ENCODE measurements at regions not wholly inside any gene's neighbourhood (a gene's known extent, or its start where the extent isn't known, plus 50 kb on each side); places are given as distances from the start of the nearest gene placed in this dataset.

- no peak overlapping the region for H2BK5ac ChIP-seq (ENCODE audit: low read depth, low read length, poor library complexity)
- peak overlapping the region; percentile 66 for H2AK5ac ChIP-seq (ENCODE audit: low read length)
- H4K8ac ChIP-seq (ENCODE audit: low read depth, low read length): no peak overlapping the region
- no peak overlapping the region for H3K4ac ChIP-seq (ENCODE audit: low read depth, low read length)
- H3K14ac ChIP-seq (ENCODE audit: low read length): no peak overlapping the region
- no peak overlapping the region for H4K91ac ChIP-seq (ENCODE audit: low read depth, low read length)
- no peaks in the 10 kb centered on the region for H3K27me3 ChIP-seq (ENCODE audit: insufficient read depth, low read length)
- no peak overlapping the region for H2AFZ ChIP-seq (ENCODE audit: insufficient read depth, low read length, poor library complexity)
- H3K27ac ChIP-seq (ENCODE audit: low read depth, low read length): no peak overlapping the region
- no peak overlapping the region for H3K4me2 ChIP-seq (ENCODE audit: low read length)
- no peak overlapping the region for H2BK120ac ChIP-seq (ENCODE audit: insufficient read depth, low read length, poor library complexity)
- no peak for DNase-seq
- no peak overlapping the region for H3K18ac ChIP-seq (ENCODE audit: low read length)
- H3K4me3 ChIP-seq (ENCODE audit: low read depth, low read length): no peak overlapping the region
- no peak overlapping the region for H3K9ac ChIP-seq (ENCODE audit: low read length)
- H3K9me3 ChIP-seq (ENCODE audit: insufficient read depth, low read depth, low read length): no peaks in the 10 kb centered on the region
- peaks cover 2% of the 10 kb centered on the region for H3K79me1 ChIP-seq (ENCODE audit: low read length)
- H4K12ac ChIP-seq (ENCODE audit: low read depth, low read length): no peak overlapping the region
- H3K79me2 ChIP-seq (ENCODE audit: control insufficient read depth, insufficient read depth, low read length, poor library complexity): no peaks in the 10 kb centered on the region
- H2BK12ac ChIP-seq (ENCODE audit: low read length): peak overlapping the region; percentile 66
- no peaks in the 10 kb centered on the region for H3K36me3 ChIP-seq (ENCODE audit: control insufficient read depth in 1 of 2, insufficient read depth in 2 of 2, low read length in 2 of 2)
- H3K23ac ChIP-seq (ENCODE audit: low read length): no peak overlapping the region
- WGBS (ENCODE audit: extremely low coverage, insufficient coverage, insufficient read length): no CpG with 5 or more reads among the region's 1 CpG
- peaks cover 0 to 4% of the 10 kb centered on the region in 2 experiments for H3K4me1 ChIP-seq (ENCODE audit: control insufficient read depth in 1 of 2, insufficient read depth in 2 of 2, low read length in 2 of 2)
Measured at GRCh38 chr15:46413799-46414198, 779.0 kb downstream of the SQOR start.

DNA sequence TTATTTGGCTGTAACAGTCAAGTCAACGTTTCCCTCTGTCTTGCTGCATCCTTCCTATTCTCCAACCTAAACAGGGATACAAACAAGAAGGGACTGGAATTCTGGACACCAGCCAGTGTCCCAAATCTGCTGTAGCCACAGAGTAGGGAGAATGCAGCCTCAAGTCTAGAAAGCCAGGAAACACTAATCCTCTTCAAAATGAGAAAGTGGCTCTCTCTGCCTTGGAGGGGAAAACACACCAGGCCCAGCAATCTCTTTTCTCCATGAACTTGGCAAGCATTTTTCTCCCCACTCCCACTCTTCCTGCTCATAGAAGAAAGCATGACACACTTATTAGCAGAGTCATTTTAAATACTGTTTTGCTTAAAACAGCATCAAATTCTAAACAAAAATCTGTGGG, 781.7 kb downstream of the SQOR start:
- no peak overlapping the region for H3K27ac ChIP-seq (ENCODE audit: low read depth, low read length)
- no peak overlapping the region for H2AFZ ChIP-seq (ENCODE audit: insufficient read depth, low read length, poor library complexity)
- no peak overlapping the region for H2BK120ac ChIP-seq (ENCODE audit: insufficient read depth, low read length, poor library complexity)
- DNase-seq: no peak
- H2AK5ac ChIP-seq (ENCODE audit: low read length): no peak overlapping the region
- no peak overlapping the region for H3K14ac ChIP-seq (ENCODE audit: low read length)
- H4K91ac ChIP-seq (ENCODE audit: low read depth, low read length): no peak overlapping the region
- H3K18ac ChIP-seq (ENCODE audit: low read length): no peak overlapping the region
- peaks cover 2% of the 10 kb centered on the region for H3K79me1 ChIP-seq (ENCODE audit: low read length)
- H2BK5ac ChIP-seq (ENCODE audit: low read depth, low read length, poor library complexity): no peak overlapping the region
- no peak overlapping the region for H3K9ac ChIP-seq (ENCODE audit: low read length)
- H3K27me3 ChIP-seq (ENCODE audit: insufficient read depth, low read length): no peaks in the 10 kb centered on the region
- H3K4me2 ChIP-seq (ENCODE audit: low read length): no peak overlapping the region
- H3K36me3 ChIP-seq (ENCODE audit: control insufficient read depth in 1 of 2, insufficient read depth in 2 of 2, low read length in 2 of 2): no peaks in the 10 kb centered on the region
- H3K4me3 ChIP-seq (ENCODE audit: low read depth, low read length): no peak overlapping the region
- WGBS (ENCODE audit: extremely low coverage, insufficient coverage, insufficient read length): no CpG with 5 or more reads among the region's 1 CpG
- H3K79me2 ChIP-seq (ENCODE audit: control insufficient read depth, insufficient read depth, low read length, poor library complexity): no peaks in the 10 kb centered on the region
- no peak overlapping the region for H4K8ac ChIP-seq (ENCODE audit: low read depth, low read length)
- H3K4me1 ChIP-seq (ENCODE audit: control insufficient read depth in 1 of 2, insufficient read depth in 2 of 2, low read length in 2 of 2): peaks cover 0 to 4% of the 10 kb centered on the region in 2 experiments
- no peak overlapping the region for H3K23ac ChIP-seq (ENCODE audit: low read length)
- H3K4ac ChIP-seq (ENCODE audit: low read depth, low read length): no peak overlapping the region
- H4K12ac ChIP-seq (ENCODE audit: low read depth, low read length): no peak overlapping the region
- no peak overlapping the region for H2BK12ac ChIP-seq (ENCODE audit: low read length)
- H3K9me3 ChIP-seq (ENCODE audit: insufficient read depth, low read depth, low read length): no peaks in the 10 kb centered on the region

GRCh38 chr15:46420990-46421389, 786.2 kb downstream of the SQOR start:
- Histone ChIP-seq H3K4me1 (ENCODE audit: control insufficient read depth in 1 of 2, insufficient read depth in 2 of 2, low read length in 2 of 2) (no peaks in the 10 kb centered on the region), H2BK5ac (ENCODE audit: low read depth, low read length, poor library complexity) (no peak overlapping the region), H2BK12ac (ENCODE audit: low read length) (no peak overlapping the region), H2AK5ac (ENCODE audit: low read length) (no peak overlapping the region), H4K12ac (ENCODE audit: low read depth, low read length) (no peak overlapping the region), H3K79me2 (ENCODE audit: control insufficient read depth, insufficient read depth, low read length, poor library complexity) (no peaks in the 10 kb centered on the region), H2AFZ (ENCODE audit: insufficient read depth, low read length, poor library complexity) (no peak overlapping the region), H3K18ac (ENCODE audit: low read length) (no peak overlapping the region), H3K4me3 (ENCODE audit: low read depth, low read length) (no peak overlapping the region), H3K27me3 (ENCODE audit: insufficient read depth, low read length) (no peaks in the 10 kb centered on the region), H3K9me3 (ENCODE audit: insufficient read depth, low read depth, low read length) (no peaks in the 10 kb centered on the region), H4K91ac (ENCODE audit: low read depth, low read length) (no peak overlapping the region), H3K23ac (ENCODE audit: low read length) (no peak overlapping the region), H2BK120ac (ENCODE audit: insufficient read depth, low read length, poor library complexity) (no peak overlapping the region), H3K14ac (ENCODE audit: low read length) (no peak overlapping the region), H3K4ac (ENCODE audit: low read depth, low read length) (no peak overlapping the region), H3K36me3 (ENCODE audit: control insufficient read depth in 1 of 2, insufficient read depth in 2 of 2, low read length in 2 of 2) (no peaks in the 10 kb centered on the region), H3K4me2 (ENCODE audit: low read length) (no peak overlapping the region), H4K8ac (ENCODE audit: low read depth, low read length) (no peak overlapping the region), H3K9ac (ENCODE audit: low read length) (no peak overlapping the region), H3K79me1 (ENCODE audit: low read length) (no peaks in the 10 kb centered on the region), H3K27ac (ENCODE audit: low read depth, low read length) (no peak overlapping the region)
- no peak for DNase-seq
- WGBS (ENCODE audit: extremely low coverage, insufficient coverage, insufficient read length): no CpG with 5 or more reads among the region's 1 CpG

DNA sequence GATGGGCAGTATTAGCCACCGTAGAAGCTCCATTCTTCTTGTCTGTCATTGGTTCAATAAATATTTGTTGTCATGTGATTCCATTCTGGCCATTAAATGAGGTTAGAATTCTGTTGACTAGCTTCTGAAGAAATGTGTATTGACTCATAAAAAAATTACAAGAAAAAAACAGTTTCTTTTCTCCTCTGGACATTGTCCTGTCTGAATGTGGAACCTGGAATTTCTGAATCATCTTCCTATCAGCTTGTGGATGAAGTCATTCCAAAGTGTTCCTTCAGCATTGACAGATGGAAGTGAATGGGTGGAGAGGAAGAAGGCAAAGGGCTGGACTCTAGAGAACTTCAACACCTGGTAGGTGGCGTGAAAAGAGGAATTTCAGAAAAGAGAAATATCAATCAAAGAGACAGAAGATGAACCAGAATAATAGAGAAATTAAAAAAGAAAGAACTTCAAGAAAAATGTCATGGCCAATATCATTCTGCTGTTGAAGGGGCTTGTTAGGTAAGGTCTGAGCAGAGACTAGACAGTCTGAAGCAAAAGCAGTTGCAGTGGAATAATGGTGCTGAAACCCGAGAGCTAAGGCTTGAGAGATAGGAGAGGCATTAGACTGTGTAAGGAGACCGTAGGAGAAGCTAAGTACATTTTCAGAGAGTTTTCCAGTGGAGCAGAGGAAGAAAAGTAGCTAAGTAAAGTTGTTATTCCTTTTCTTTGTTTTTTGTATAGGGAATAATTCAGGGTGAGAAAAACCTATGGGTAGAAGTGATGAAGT, 806.6 kb downstream of the SQOR start:
- no peak overlapping the region for H3K14ac ChIP-seq (ENCODE audit: low read length)
- H3K4me1 ChIP-seq (ENCODE audit: control insufficient read depth in 1 of 2, insufficient read depth in 2 of 2, low read length in 2 of 2): peaks cover 0 to 2% of the 10 kb centered on the region in 2 experiments
- no peak overlapping the region for H4K12ac ChIP-seq (ENCODE audit: low read depth, low read length)
- H2AK5ac ChIP-seq (ENCODE audit: low read length): no peak overlapping the region
- H4K8ac ChIP-seq (ENCODE audit: low read depth, low read length): no peak overlapping the region
- no peak overlapping the region for H3K18ac ChIP-seq (ENCODE audit: low read length)
- no peaks in the 10 kb centered on the region for H3K9me3 ChIP-seq (ENCODE audit: insufficient read depth, low read depth, low read length)
- H4K91ac ChIP-seq (ENCODE audit: low read depth, low read length): no peak overlapping the region
- no peaks in the 10 kb centered on the region for H3K27me3 ChIP-seq (ENCODE audit: insufficient read depth, low read length)
- H2AFZ ChIP-seq (ENCODE audit: insufficient read depth, low read length, poor library complexity): no peak overlapping the region
- WGBS (ENCODE audit: extremely low coverage, insufficient coverage, insufficient read length): no CpG with 5 or more reads among the region's 4 CpGs
- H3K79me1 ChIP-seq (ENCODE audit: low read length): no peaks in the 10 kb centered on the region
- H2BK12ac ChIP-seq (ENCODE audit: low read length): no peak overlapping the region
- no peaks in the 10 kb centered on the region for H3K79me2 ChIP-seq (ENCODE audit: control insufficient read depth, insufficient read depth, low read length, poor library complexity)
- H3K4ac ChIP-seq (ENCODE audit: low read depth, low read length): no peak overlapping the region
- H3K4me2 ChIP-seq (ENCODE audit: low read length): no peak overlapping the region
- H3K27ac ChIP-seq (ENCODE audit: low read depth, low read length): peak overlapping the region; percentile 51
- no peak overlapping the region for H3K23ac ChIP-seq (ENCODE audit: low read length)
- DNase-seq: peak; percentile 6 to 44
- no peak overlapping the region for H3K9ac ChIP-seq (ENCODE audit: low read length)
- H2BK120ac ChIP-seq (ENCODE audit: insufficient read depth, low read length, poor library complexity): no peak overlapping the region
- no peak overlapping the region for H3K4me3 ChIP-seq (ENCODE audit: low read depth, low read length)
- no peak overlapping the region for H2BK5ac ChIP-seq (ENCODE audit: low read depth, low read length, poor library complexity)
- H3K36me3 ChIP-seq (ENCODE audit: control insufficient read depth in 1 of 2, insufficient read depth in 2 of 2, low read length in 2 of 2): no peaks in the 10 kb centered on the region
